ENCODE measurements at regions not wholly inside any gene's neighbourhood (a gene's known extent, or its start where the extent isn't known, plus 50 kb on each side); places are given as distances from the start of the nearest gene placed in this dataset.

DNA sequence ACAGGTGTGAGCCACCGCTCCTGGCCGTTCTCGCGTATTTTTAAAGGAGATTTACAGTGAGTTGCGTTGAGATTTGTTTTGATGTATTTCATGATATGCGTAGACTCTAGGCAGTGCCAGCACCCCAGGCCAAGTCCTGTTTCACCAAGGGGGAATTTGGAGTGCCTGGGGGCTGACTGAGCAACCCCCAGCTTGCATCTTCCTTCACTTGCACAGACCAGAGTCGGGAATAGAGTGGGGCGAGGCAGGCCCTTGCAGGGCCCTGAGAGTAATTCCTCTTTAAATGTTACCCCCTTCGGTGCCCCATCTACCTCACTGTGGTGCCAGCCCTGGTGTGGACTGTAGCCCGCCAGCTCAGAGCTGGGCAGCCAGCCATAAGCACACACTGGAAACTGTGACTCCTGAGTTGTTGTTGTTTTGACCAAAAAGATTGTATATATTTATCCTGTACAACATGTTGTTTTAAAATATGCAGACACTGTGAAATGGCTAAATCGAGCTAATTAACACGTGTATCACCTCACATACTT lies 269.5 kb downstream of the NPHP4 start:
- WGBS = 91% methylated on average over 12 of the region's 12 CpGs
- DNase-seq (ENCODE audit: low read depth in 6 of 9, low spot score in 9 of 9) = no peak

DNA sequence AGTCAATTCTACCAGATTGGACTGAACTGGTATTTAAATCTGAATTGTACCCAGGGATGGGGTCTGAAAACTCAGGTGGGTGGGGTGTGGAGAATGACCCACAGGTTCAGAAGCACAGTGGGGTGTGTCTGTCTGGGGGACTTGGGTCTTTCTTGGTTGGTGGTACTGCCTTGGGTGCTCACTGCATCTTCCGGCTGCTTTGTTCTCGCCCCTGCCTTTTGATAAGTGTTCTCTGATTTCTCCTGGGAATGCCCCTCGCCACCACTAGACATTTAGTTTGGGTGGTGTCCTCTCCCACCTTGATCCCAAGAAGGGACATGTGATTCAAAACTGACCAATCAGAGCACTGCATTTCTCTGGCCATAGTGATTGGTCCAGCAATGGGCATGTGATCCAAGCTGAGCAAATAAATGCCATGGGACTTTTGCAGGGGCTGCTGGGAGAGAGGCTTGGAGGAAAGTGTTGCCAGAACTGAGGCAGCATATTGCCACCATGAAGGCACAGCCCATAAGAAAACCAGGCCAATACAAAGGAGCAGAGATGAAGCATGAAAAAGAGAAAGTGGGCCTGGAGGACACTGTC lies 270.5 kb downstream of the NPHP4 start:
- Histone ChIP-seq H3K27ac (ENCODE audit: low read depth in 1 of 2, low read length in 1 of 2) (no peak overlapping the region), H3K9me3 (ENCODE audit: control insufficient read depth in 2 of 2, insufficient read depth in 1 of 2, low read length in 1 of 2) (no peaks in the 10 kb centered on the region), H3K27me3 (ENCODE audit: control insufficient read depth in 2 of 2, insufficient read depth in 1 of 2, low read length in 1 of 2) (no peaks in the 10 kb centered on the region), H3K36me3 (ENCODE audit: control insufficient read depth in 2 of 2, insufficient read depth in 2 of 2, low read length in 1 of 2) (no peaks in the 10 kb centered on the region), H3K4me3 (ENCODE audit: low read length in 2 of 2) (no peak overlapping the region), H3K4me1 (ENCODE audit: control insufficient read depth in 2 of 2, insufficient read depth in 2 of 2, low read length in 2 of 2) (no peaks in the 10 kb centered on the region)
- 85% methylated on average over 3 of the region's 3 CpGs for WGBS
- no peak for DNase-seq (ENCODE audit: low read depth in 6 of 9, low spot score in 9 of 9)

More for the DNA sequence above, 269.5 kb downstream of the NPHP4 start:
- Histone ChIP-seq H3K27me3 (ENCODE audit: control insufficient read depth in 2 of 2, insufficient read depth in 1 of 2, low read length in 1 of 2) (no peaks in the 10 kb centered on the region), H3K27ac (ENCODE audit: low read depth in 1 of 2, low read length in 1 of 2) (no peak overlapping the region), H3K4me3 (ENCODE audit: low read length in 2 of 2) (no peak overlapping the region), H3K9me3 (ENCODE audit: control insufficient read depth in 2 of 2, insufficient read depth in 1 of 2, low read length in 1 of 2) (no peaks in the 10 kb centered on the region), H3K36me3 (ENCODE audit: control insufficient read depth in 2 of 2, insufficient read depth in 2 of 2, low read length in 1 of 2) (no peaks in the 10 kb centered on the region), H3K4me1 (ENCODE audit: control insufficient read depth in 2 of 2, insufficient read depth in 2 of 2, low read length in 2 of 2) (no peaks in the 10 kb centered on the region)

DNA sequence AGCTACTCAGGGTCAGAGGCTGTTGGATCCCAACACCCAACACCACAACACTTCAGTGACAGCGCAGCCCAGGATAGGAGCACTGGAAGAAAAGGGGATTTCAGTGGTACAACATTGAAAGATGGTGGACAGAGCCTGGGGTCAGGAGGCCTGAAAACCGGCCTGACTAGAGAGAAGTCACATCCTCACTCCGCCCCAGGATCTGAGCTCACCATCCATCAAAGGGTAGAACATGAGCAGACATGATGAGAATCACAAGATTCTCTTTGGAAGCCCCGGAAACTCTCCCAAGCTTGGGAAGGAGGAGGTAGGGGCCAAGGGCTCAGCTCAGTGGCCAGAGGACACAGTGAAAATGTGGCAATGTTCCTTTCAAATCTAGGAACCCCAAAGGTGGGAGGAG lies 271.3 kb downstream of the NPHP4 start:
- no peaks in the 10 kb centered on the region for H3K27me3 ChIP-seq (ENCODE audit: control insufficient read depth in 2 of 2, insufficient read depth in 1 of 2, low read length in 1 of 2)
- no peak for DNase-seq (ENCODE audit: low read depth in 6 of 9, low spot score in 9 of 9)
- 92% methylated on average over 4 of the region's 4 CpGs for WGBS

DNA sequence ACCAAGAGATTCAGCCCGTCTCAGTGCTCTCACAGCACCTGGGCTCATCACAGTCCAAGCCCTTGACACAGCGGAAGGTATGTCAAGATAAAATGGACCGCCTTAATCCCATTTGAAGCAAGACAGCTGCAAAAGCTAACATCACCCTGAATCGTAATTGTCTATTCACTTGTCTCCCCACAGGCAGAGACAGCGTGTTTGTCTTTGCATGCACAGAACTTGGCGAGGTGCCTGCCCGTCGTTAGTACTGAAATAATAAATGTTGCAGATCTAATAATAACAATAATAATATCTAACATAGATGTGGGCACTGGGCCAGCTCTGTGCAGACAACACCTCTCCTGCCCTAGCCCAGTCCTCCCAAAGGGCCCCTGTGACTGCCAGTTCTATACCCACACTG lies 271.7 kb downstream of the NPHP4 start:
- Histone ChIP-seq H3K4me1 (ENCODE audit: control insufficient read depth in 2 of 2, insufficient read depth in 2 of 2, low read length in 2 of 2) (no peaks in the 10 kb centered on the region), H3K9me3 (ENCODE audit: control insufficient read depth in 2 of 2, insufficient read depth in 1 of 2, low read length in 1 of 2) (no peaks in the 10 kb centered on the region), H3K4me3 (ENCODE audit: low read length in 2 of 2) (no peak overlapping the region), H3K27ac (ENCODE audit: low read depth in 1 of 2, low read length in 1 of 2) (no peak overlapping the region), H3K36me3 (ENCODE audit: control insufficient read depth in 2 of 2, insufficient read depth in 2 of 2, low read length in 1 of 2) (no peaks in the 10 kb centered on the region), H3K27me3 (ENCODE audit: control insufficient read depth in 2 of 2, insufficient read depth in 1 of 2, low read length in 1 of 2) (no peaks in the 10 kb centered on the region)
- WGBS = 95% methylated on average over 8 of the region's 8 CpGs
- DNase-seq (ENCODE audit: low read depth in 6 of 9, low spot score in 9 of 9) = no peak

More for the DNA sequence above, 271.3 kb downstream of the NPHP4 start:
- no peaks in the 10 kb centered on the region for H3K9me3 ChIP-seq (ENCODE audit: control insufficient read depth in 2 of 2, insufficient read depth in 1 of 2, low read length in 1 of 2)
- no peaks in the 10 kb centered on the region for H3K4me1 ChIP-seq (ENCODE audit: control insufficient read depth in 2 of 2, insufficient read depth in 2 of 2, low read length in 2 of 2)
- H3K36me3 ChIP-seq (ENCODE audit: control insufficient read depth in 2 of 2, insufficient read depth in 2 of 2, low read length in 1 of 2) = no peaks in the 10 kb centered on the region
- H3K4me3 ChIP-seq (ENCODE audit: low read length in 2 of 2) = no peak overlapping the region
- H3K27ac ChIP-seq (ENCODE audit: low read depth in 1 of 2, low read length in 1 of 2) = no peak overlapping the region

DNA sequence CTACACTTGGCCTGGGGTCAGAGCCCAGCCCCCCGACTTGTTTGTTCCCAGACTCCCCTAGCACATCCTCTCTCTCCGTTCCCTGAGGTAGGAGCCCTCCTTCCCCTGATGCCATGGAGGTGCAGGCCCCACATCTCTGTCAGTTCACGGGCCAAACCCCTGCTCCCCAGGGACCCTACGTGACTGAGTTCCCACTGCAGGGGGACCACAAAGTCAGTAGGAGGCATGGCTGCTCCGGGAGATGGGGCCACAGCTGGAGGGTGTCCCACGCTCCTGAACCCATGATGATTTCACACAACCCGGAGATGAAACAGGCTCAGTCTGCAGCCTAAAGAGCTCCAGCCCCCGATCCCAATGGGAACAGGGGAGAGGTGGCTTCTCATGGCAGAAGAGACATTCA lies 272.2 kb downstream of the NPHP4 start:
- Histone ChIP-seq H3K4me3 (ENCODE audit: low read length in 2 of 2) (no peak overlapping the region), H3K27me3 (ENCODE audit: control insufficient read depth in 2 of 2, insufficient read depth in 1 of 2, low read length in 1 of 2) (no peaks in the 10 kb centered on the region), H3K4me1 (ENCODE audit: control insufficient read depth in 2 of 2, insufficient read depth in 2 of 2, low read length in 2 of 2) (no peaks in the 10 kb centered on the region), H3K36me3 (ENCODE audit: control insufficient read depth in 2 of 2, insufficient read depth in 2 of 2, low read length in 1 of 2) (no peaks in the 10 kb centered on the region), H3K27ac (ENCODE audit: low read depth in 1 of 2, low read length in 1 of 2) (no peak overlapping the region), H3K9me3 (ENCODE audit: control insufficient read depth in 2 of 2, insufficient read depth in 1 of 2, low read length in 1 of 2) (no peaks in the 10 kb centered on the region)
- DNase-seq (ENCODE audit: low read depth in 6 of 9, low spot score in 9 of 9) = no peak
- WGBS = 90% methylated on average over 8 of the region's 8 CpGs

DNA sequence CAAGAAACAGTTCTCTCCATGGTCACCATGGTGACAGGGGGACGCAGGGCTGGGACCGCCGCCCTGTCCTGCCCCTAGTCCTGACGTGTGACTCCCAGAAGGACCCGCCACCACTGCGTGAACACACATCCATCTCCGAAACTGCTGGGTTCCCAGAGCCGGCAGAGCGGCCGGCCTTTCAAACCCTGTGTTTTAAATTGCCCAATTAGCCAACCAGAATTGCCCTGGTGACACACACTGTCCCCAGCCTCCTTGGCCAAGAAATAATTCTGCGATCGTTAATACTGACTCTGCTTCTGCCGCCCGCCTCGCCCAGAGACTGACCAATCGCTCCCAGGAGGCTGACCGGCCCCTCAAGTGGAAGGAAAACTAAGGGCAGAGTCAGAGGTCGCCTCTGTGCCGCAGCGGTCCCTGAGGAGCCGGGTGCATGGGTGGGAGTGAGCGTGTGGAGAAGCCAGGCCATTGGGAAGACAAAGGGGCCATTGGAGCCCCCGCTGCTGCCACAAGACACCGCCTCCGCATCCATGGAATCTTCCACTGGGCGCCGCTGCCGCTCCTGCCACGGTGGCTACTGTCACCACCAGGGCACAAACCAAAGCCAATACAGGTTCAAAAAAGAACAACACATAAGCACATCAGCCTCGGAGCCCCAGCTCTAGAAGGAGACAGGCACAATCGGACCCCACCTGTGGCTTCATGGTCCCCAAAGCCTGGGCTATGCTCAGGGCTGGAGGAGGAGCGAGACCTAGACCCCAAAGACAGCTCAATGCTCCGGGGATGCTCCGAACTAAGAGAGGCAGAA lies 273.2 kb downstream of the NPHP4 start:
- Histone ChIP-seq H3K4me1 (ENCODE audit: control insufficient read depth in 2 of 2, insufficient read depth in 2 of 2, low read length in 2 of 2) (no peaks in the 10 kb centered on the region), H3K9me3 (ENCODE audit: control insufficient read depth in 2 of 2, insufficient read depth in 1 of 2, low read length in 1 of 2) (no peaks in the 10 kb centered on the region), H3K27ac (ENCODE audit: low read depth in 1 of 2, low read length in 1 of 2) (no peak overlapping the region), H3K4me3 (ENCODE audit: low read length in 2 of 2) (no peak overlapping the region), H3K36me3 (ENCODE audit: control insufficient read depth in 2 of 2, insufficient read depth in 2 of 2, low read length in 1 of 2) (no peaks in the 10 kb centered on the region), H3K27me3 (ENCODE audit: control insufficient read depth in 2 of 2, insufficient read depth in 1 of 2, low read length in 1 of 2) (no peaks in the 10 kb centered on the region)
- 85% methylated on average over 34 of the region's 34 CpGs for WGBS
- DNase-seq (ENCODE audit: low read depth in 6 of 9, low spot score in 9 of 9) = no peak

DNA sequence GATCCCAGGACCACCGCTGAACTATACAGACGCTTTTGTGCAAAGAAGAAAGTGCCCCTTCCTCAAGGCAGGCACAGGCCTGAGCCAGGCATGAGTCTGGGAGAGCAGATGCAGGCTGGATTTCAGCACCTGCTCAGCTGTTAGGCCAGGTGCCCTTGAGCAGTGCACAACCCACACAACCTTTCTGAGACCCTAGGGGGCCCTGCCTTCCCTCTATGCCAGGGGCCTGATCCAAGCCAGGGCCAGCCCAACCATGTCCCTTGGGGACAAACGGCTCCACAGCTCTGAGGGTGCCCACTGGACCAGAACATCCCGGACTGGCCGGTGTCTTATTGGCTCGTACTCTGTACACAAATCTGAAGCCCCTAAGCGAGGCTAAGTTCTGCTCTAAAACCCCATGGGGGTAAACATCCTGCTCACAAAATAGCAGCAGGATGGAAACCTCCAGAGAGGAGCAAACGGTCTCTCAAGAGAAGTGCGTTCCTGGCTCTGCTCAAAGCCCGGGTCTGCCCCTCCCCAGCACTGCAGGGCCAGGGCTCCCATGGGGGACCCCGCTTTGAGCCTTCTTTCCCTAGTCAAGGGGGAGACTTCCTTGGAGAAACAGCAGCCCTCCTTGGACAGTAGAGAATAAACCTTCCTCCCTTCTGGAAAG lies 275.1 kb downstream of the NPHP4 start:
- WGBS = 54% methylated on average over 11 of the region's 11 CpGs
- DNase-seq (ENCODE audit: low read depth in 6 of 9, low spot score in 9 of 9) = no peak
- Histone ChIP-seq H3K27ac (ENCODE audit: low read depth in 1 of 2, low read length in 1 of 2) (no peak overlapping the region), H3K9me3 (ENCODE audit: control insufficient read depth in 2 of 2, insufficient read depth in 1 of 2, low read length in 1 of 2) (no peaks in the 10 kb centered on the region), H3K4me1 (ENCODE audit: control insufficient read depth in 2 of 2, insufficient read depth in 2 of 2, low read length in 2 of 2) (no peaks in the 10 kb centered on the region), H3K36me3 (ENCODE audit: control insufficient read depth in 2 of 2, insufficient read depth in 2 of 2, low read length in 1 of 2) (no peaks in the 10 kb centered on the region), H3K4me3 (ENCODE audit: low read length in 2 of 2) (no peak overlapping the region), H3K27me3 (ENCODE audit: control insufficient read depth in 2 of 2, insufficient read depth in 1 of 2, low read length in 1 of 2) (no peaks in the 10 kb centered on the region)

DNA sequence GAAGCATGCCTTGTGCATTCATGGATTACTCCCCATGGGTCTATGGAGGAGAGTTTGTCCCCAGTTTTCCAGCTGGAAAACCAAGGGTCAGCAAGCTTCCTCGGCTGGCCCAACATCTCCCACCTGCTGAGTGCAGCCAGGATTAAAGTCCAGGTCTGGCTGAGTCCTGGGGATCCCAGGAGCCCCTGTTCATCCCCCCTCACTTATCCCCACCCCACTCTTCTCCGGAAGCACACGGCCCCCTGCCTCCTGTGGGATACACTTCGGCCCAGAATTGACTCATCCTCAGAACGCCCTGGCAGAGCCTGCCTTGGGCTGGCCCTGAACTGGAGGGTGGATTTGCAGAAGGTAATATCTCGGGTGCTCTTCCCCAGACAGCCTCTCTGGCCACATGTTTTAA lies 276.1 kb downstream of the NPHP4 start:
- Histone ChIP-seq H3K27ac (ENCODE audit: low read depth in 1 of 2, low read length in 1 of 2) (no peak overlapping the region), H3K9me3 (ENCODE audit: control insufficient read depth in 2 of 2, insufficient read depth in 1 of 2, low read length in 1 of 2) (no peaks in the 10 kb centered on the region), H3K27me3 (ENCODE audit: control insufficient read depth in 2 of 2, insufficient read depth in 1 of 2, low read length in 1 of 2) (no peaks in the 10 kb centered on the region), H3K4me1 (ENCODE audit: control insufficient read depth in 2 of 2, insufficient read depth in 2 of 2, low read length in 2 of 2) (no peaks in the 10 kb centered on the region), H3K4me3 (ENCODE audit: low read length in 2 of 2) (no peak overlapping the region), H3K36me3 (ENCODE audit: control insufficient read depth in 2 of 2, insufficient read depth in 2 of 2, low read length in 1 of 2) (no peaks in the 10 kb centered on the region)
- no peak for DNase-seq (ENCODE audit: low read depth in 6 of 9, low spot score in 9 of 9)
- 89% methylated on average over 6 of the region's 6 CpGs for WGBS

All from thymus (tissue), 11 donors.